Thyroid gland (tissue), 4 donors: ENCODE measurements at regions not wholly inside any gene's neighbourhood (a gene's known extent, or its start where the extent isn't known, plus 50 kb on each side); places are given as distances from the start of the nearest gene placed in this dataset.

ENCODE experiments used
- DNase-seq, 2 donors: peaks; one replicate each; pipeline ENCODE4 v3.0.0-alpha.2; 2019
- H3K27ac ChIP-seq, 3 donors: fragments of 200-600 bp; sonication (generic); 1 replicate in 2 of 3; 2 replicates in 1 of 3; pipeline ENCODE4 v1.5.1; 2016 to 2019; ENCODE audit warnings: mild to moderate bottlenecking in 1 of 3, moderate library complexity in 1 of 3
- H3K27me3 ChIP-seq: fragments of 200-600 bp; sonication (generic); one replicate; pipeline ENCODE4 v1.5.1; 2019
- H3K36me3 ChIP-seq, 2 donors: fragments of 200-600 bp; sonication (generic); one replicate each; pipeline ENCODE4 v1.5.1; 2016 to 2019
- H3K4me1 ChIP-seq, 2 donors: fragments of 200-600 bp; sonication (generic); one replicate each; pipeline ENCODE4 v1.5.1; 2017 to 2019
- H3K4me3 ChIP-seq, 3 donors: fragments of 200-600 bp; sonication (generic); replicated peaks in 1 of 3; 1 replicate in 2 of 3; 2 replicates in 1 of 3; pipeline ENCODE4 v1.5.1; 2016; ENCODE audit warnings: mild to moderate bottlenecking in 1 of 3
- H3K9me3 ChIP-seq: fragments of 200-600 bp; sonication (generic); one replicate; pipeline ENCODE4 v1.5.1; 2017
- POLR2A ChIP-seq, 2 donors: fragments of 450-650 bp; IDR thresholded peaks; one replicate each; pipeline ENCODE4 v1.6.1; 2017; ENCODE audit warnings: antibody characterized with exemption in 2 of 2, mild to moderate bottlenecking in 2 of 2, moderate library complexity in 1 of 2
- WGBS, 2 donors: methylation state at CpG; one replicate each; pipeline ENCODE4 v1.1.5; 2017; 5-methylcytosine and 5-hydroxymethylcytosine counted together
- intact Hi-C: fragments of 100-400 bp; cut with DNase I; formaldehyde crosslinking; loops from one replicate; pipeline ENCODE4 v1.15.1; 2023
- TF ChIP-seq, protein P1 (sequence below), 6 experiments: fragments of 200-600 bp in 3 of 6; fragments of 450-650 bp in 3 of 6; sonication (generic) in 3 of 6; IDR thresholded peaks; one replicate each; pipeline ENCODE4 v1.5.1; 2016 to 2019; ENCODE audit warnings: antibody characterized with exemption in 6 of 6, mild to moderate bottlenecking in 2 of 6, inconsistent platforms in 1 of 6, moderate library complexity in 1 of 6

DNA sequence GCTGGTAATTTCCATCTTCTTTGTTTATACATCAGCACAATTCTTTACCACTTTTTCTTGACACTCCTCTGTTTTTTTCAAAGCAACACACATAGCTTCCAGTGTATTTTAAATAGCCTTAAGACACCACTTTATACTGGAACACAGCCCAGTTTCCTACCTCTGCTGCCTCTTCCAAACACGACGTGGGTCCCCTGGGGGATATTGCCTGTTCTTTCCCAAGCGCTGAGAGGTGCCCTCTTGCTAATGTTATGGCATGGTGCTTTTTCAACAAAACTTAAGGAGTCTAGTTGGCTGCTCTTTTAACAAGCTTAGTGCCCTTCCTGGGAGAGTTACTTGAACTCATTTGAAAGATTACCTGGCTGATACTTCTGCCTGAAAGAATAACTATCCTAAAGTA, 112.7 kb downstream of the OLFM4 start:
- no peak for TF ChIP-seq POLR2A (IDR thresholded peaks at IDR 0.05)
- TF ChIP-seq, protein P1, sequence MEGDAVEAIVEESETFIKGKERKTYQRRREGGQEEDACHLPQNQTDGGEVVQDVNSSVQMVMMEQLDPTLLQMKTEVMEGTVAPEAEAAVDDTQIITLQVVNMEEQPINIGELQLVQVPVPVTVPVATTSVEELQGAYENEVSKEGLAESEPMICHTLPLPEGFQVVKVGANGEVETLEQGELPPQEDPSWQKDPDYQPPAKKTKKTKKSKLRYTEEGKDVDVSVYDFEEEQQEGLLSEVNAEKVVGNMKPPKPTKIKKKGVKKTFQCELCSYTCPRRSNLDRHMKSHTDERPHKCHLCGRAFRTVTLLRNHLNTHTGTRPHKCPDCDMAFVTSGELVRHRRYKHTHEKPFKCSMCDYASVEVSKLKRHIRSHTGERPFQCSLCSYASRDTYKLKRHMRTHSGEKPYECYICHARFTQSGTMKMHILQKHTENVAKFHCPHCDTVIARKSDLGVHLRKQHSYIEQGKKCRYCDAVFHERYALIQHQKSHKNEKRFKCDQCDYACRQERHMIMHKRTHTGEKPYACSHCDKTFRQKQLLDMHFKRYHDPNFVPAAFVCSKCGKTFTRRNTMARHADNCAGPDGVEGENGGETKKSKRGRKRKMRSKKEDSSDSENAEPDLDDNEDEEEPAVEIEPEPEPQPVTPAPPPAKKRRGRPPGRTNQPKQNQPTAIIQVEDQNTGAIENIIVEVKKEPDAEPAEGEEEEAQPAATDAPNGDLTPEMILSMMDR (IDR thresholded peaks at IDR 0.05) = peak in 1 of 6 experiments; percentile 4
- intact Hi-C loops = loop anchor here (10.0 kb wide), 1 partner anchor 117 kb away; the partner anchor contains the start of gene OLFM4
- DNase-seq = peak; percentile 86 to 92
- H3K27me3 ChIP-seq = no peaks in the 10 kb centered on the region
- WGBS, 2 donors = 16 to 23% methylated on average over 3 of the region's 3 CpGs
- H3K4me3 ChIP-seq = no peak overlapping the region
- H3K9me3 ChIP-seq = no peaks in the 10 kb centered on the region
- H3K4me1 ChIP-seq = peaks cover 70 to 72% of the 10 kb centered on the region in 2 donors
- peak overlapping the region; percentile 83 to 93 (median 86) for H3K27ac ChIP-seq
- H3K36me3 ChIP-seq = no peaks in the 10 kb centered on the region

DNA sequence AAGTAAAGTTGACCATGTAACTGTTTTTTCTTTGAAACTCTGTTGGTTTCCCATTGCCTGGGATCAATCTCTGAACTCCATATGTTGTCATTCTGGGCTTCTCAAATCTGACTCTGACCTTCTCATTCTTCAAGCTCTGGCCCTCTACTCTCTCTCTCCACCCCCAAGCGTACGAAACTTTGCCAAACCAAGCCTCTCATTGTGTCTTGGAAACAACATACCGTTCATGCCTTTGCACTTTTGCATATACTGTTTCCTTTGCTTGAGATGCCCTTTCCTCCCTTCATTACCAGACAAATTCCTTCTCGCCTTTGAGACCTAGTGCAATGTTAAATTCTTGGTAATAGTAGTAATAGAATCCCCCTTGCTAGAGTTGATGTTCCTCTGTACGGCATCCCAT, 113.7 kb downstream of the OLFM4 start:
- Histone ChIP-seq H3K4me1 (peaks cover 65% of the 10 kb centered on the region in 2 donors), H3K27ac (peak overlapping the region; percentile 83 to 87 (median 86)), H3K27me3 (no peaks in the 10 kb centered on the region), H3K9me3 (no peaks in the 10 kb centered on the region), H3K4me3 (no peak overlapping the region), H3K36me3 (no peaks in the 10 kb centered on the region)
- peak; percentile 55 to 57 for DNase-seq
- TF ChIP-seq, protein P1 (IDR thresholded peaks at IDR 0.05) = no peak
- TF ChIP-seq POLR2A (IDR thresholded peaks at IDR 0.05) = no peak
- intact Hi-C loops = loop anchor here (10.0 kb wide), 1 partner anchor 118 kb away; the partner anchor contains the start of gene OLFM4
- WGBS, 2 donors = 30 to 41% methylated on average over 5 of the region's 5 CpGs

DNA sequence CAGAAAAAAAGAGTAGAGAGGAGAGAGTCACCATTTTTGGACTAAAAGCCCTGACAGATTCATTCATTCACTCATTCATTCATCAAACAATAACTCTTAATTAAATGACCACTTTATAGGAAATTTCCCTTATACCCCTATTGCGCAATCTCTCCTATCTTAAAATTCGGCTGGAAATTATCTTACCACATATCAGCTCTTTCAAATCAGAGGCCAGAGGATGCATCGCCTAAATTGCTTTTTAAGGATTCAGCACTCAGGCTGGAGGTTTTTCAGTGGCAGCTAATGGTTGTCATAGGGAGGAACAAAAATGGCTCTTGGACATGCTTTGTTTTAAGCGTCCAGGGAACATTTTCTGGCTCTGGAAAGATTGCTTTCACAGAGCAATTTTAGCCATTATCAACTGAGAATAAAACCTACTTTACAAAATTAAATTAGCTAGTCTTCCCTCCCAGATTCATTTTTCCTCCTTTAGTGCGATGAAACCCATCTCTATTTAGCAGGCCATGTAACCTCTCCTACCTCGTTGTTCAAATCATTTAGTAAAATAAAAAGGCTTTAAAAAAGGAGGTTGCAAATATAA, 115.2 kb downstream of the OLFM4 start:
- Histone ChIP-seq H3K4me3 (no peak overlapping the region), H3K27me3 (no peaks in the 10 kb centered on the region), H3K27ac (peak overlapping the region; percentile 83 to 87 (median 86)), H3K9me3 (no peaks in the 10 kb centered on the region), H3K36me3 (no peaks in the 10 kb centered on the region), H3K4me1 (peaks cover 51% of the 10 kb centered on the region in 2 donors)
- DNase-seq = no peak
- TF ChIP-seq, protein P1 (IDR thresholded peaks at IDR 0.05) = no peak
- TF ChIP-seq POLR2A (IDR thresholded peaks at IDR 0.05) = no peak
- WGBS, 2 donors = 59 to 63% methylated on average over 6 of the region's 6 CpGs
- intact Hi-C loops = loop anchor here (10.0 kb wide), 1 partner anchor 119 kb away; the partner anchor contains the start of gene OLFM4

DNA sequence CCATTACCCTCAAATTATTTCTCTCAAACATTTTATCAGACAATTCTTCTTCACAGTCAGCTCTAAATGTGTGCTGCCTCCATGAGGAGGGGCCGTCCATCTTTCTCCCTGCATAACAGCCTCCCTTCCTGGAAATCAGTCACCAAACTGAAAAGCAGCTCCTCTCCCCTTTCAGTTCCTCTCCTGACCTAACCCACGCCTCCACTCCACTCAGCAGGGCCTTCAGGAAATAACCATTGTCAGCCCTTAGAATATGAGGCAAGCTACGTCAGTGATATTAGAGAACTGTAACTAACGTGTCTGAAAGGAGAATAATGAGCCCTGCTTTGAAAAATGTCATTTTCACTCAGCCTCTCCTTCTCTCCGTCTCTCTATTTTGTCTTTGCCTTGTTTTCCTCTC, 116.2 kb downstream of the OLFM4 start:
- no peak for TF ChIP-seq POLR2A (IDR thresholded peaks at IDR 0.05)
- TF ChIP-seq, protein P1 (IDR thresholded peaks at IDR 0.05) = no peak
- Histone ChIP-seq H3K27me3 (no peaks in the 10 kb centered on the region), H3K4me1 (peaks cover 41% of the 10 kb centered on the region in 2 donors), H3K4me3 (no peak overlapping the region), H3K9me3 (no peaks in the 10 kb centered on the region), H3K36me3 (no peaks in the 10 kb centered on the region), H3K27ac (no peak overlapping the region)
- intact Hi-C loops = loop anchor here (10.0 kb wide), 1 partner anchor 120 kb away; the partner anchor contains the start of gene OLFM4
- no peak for DNase-seq
- WGBS, 2 donors = 70 to 79% methylated on average over 5 of the region's 5 CpGs

DNA sequence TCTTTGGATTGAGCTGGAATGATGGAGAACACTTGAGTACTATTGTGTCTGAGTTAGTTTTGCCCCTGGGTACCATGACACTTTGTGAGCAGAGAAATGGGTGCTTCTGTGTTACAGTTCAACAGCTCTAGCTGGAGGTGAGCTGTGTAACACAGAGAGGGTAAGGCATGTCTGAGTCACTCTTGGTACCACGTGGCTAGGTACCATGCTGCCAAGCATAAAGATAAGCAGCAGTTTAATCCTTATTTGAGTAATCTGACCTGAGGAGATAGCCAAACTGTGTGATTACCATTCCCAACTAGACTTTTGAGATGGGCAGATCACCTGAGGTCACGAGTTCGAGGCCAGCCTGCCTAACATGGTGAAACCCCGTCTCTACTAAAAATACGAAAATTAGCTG, 122.0 kb downstream of the OLFM4 start:
- Histone ChIP-seq H3K9me3 (no peaks in the 10 kb centered on the region), H3K36me3 (no peaks in the 10 kb centered on the region), H3K4me3 (no peak overlapping the region), H3K27me3 (no peaks in the 10 kb centered on the region), H3K27ac (no peak overlapping the region), H3K4me1 (peaks cover 0 to 3% of the 10 kb centered on the region in 2 donors)
- no peak for DNase-seq
- TF ChIP-seq POLR2A (IDR thresholded peaks at IDR 0.05) = no peak
- TF ChIP-seq, protein P1 (IDR thresholded peaks at IDR 0.05) = no peak
- intact Hi-C loops = loop anchor here (5.0 kb wide), 1 partner anchor 183 kb away; no protein-coding TSS in a partner anchor
- 84 to 90% methylated on average over 5 of the region's 5 CpGs for WGBS, 2 donors
